HCT116 (cell line): ENCODE measurements at regions not wholly inside any gene's neighbourhood (a gene's known extent, or its start where the extent isn't known, plus 50 kb on each side); places are given as distances from the start of the nearest gene placed in this dataset.

Source experiments
- CEBPB ChIP-seq: IDR thresholded peaks from 2 replicates; pipeline ENCODE4 v1.6.1; 2012; ENCODE audit warnings: low read depth
- ELF1 ChIP-seq: IDR thresholded peaks from 2 replicates; pipeline ENCODE4 v1.6.1; 2012; ENCODE audit warnings: low read depth, borderline replicate concordance
- EZH2 ChIP-seq: fragments of 200-600 bp; sonication (generic); IDR thresholded peaks from 2 replicates; pipeline ENCODE4 v1.6.1; 2017; ENCODE audit warnings: antibody characterized with exemption, mixed run types
- JUND ChIP-seq: IDR thresholded peaks from 2 replicates; pipeline ENCODE4 v1.6.1; 2012
- POLR2A ChIP-seq: IDR thresholded peaks from 2 replicates; pipeline ENCODE4 v1.7.0; 2011; ENCODE audit warnings: borderline replicate concordance; ENCODE audit not compliant: insufficient read depth, insufficient read length; ENCODE audit errors: extremely low read depth
- POLR2AphosphoS5 ChIP-seq: IDR thresholded peaks from 2 replicates; pipeline ENCODE4 v1.6.1; 2011; ENCODE audit warnings: mild to moderate bottlenecking, low read depth, low read length, moderate library complexity
- YY1 ChIP-seq: IDR thresholded peaks from 2 replicates; pipeline ENCODE4 v1.6.1; 2011; ENCODE audit warnings: low read length, low read depth, moderate library complexity, mild to moderate bottlenecking; ENCODE audit not compliant: insufficient replicate concordance; ENCODE audit errors: extremely low read depth

GRCh38 chr20:50415516-50416268 is 94.5 kb upstream of the PTPN1 start:
- TF ChIP-seq ELF1 (no peak), JUND (no peak), POLR2A (no peak), POLR2AphosphoS5 (peak; percentile 45; the same call in 1 of the 2 replicates), EZH2 (no peak), YY1 (no peak), CEBPB (no peak)
